Common myeloid progenitor, CD34-positive (primary cell): ENCODE measurements at regions not wholly inside any gene's neighbourhood (a gene's known extent, or its start where the extent isn't known, plus 50 kb on each side); places are given as distances from the start of the nearest gene placed in this dataset.

Experiments
- CTCF ChIA-PET: fragments of 350-600 bp; sonication (Branson Sonifier 250); formaldehyde crosslinking; loops from one replicate; lab custom pipeline; 2021; ENCODE audit warnings: antibody characterized with exemption; lab: Charles Lee
- POLR2A ChIA-PET: fragments of 350-600 bp; sonication (Branson Sonifier 250); formaldehyde crosslinking; loops from one replicate; lab custom pipeline; 2021; ENCODE audit warnings: antibody characterized with exemption; lab: Charles Lee
- DNase-seq, 3 donors: peaks; one replicate each; pipeline versions ENCODE4 v3.0.0 to v3.0.0-alpha.2; 2013
- H3K27ac ChIP-seq, 2 experiments: 1 replicate in 1 of 2; 2 replicates in 1 of 2; pipeline ENCODE4 v1.7.0; 2013; ENCODE audit warnings: inconsistent platforms in 2 of 2, low read length in 2 of 2, mild to moderate bottlenecking in 2 of 2, low read depth in 1 of 2, moderate library complexity in 1 of 2; ENCODE audit not compliant: severe bottlenecking in 2 of 2, insufficient read depth in 1 of 2, poor library complexity in 1 of 2
- H3K27me3 ChIP-seq, 5 experiments: replicated peaks in 2 of 5; 1 replicate in 3 of 5; 2 replicates in 2 of 5; pipeline versions ENCODE4 v1.6.1 to v1.7.0; 2013; ENCODE audit warnings: low read length in 4 of 5, mild to moderate bottlenecking in 2 of 5, moderate library complexity in 2 of 5, inconsistent platforms in 1 of 5; ENCODE audit not compliant: insufficient read depth in 5 of 5, control insufficient read depth in 4 of 5
- H3K36me3 ChIP-seq, 4 experiments: 1 replicate in 2 of 4; 2 replicates in 2 of 4; pipeline versions ENCODE4 v1.6.1 to v1.7.0; 2013; ENCODE audit warnings: low read length in 3 of 4, control low read depth in 1 of 4, mild to moderate bottlenecking in 1 of 4; ENCODE audit not compliant: control insufficient read depth in 4 of 4, insufficient read depth in 4 of 4
- H3K4me1 ChIP-seq, 4 experiments: 1 replicate in 3 of 4; 2 replicates in 1 of 4; pipeline versions ENCODE4 v1.6.1 to v1.7.1; 2013; ENCODE audit warnings: low read length in 3 of 4, mild to moderate bottlenecking in 3 of 4, control low read depth in 1 of 4, inconsistent platforms in 1 of 4, moderate library complexity in 1 of 4; ENCODE audit not compliant: control insufficient read depth in 4 of 4, insufficient read depth in 4 of 4; ENCODE audit errors: control extremely low read depth in 1 of 4
- H3K4me3 ChIP-seq, 7 experiments: 1 replicate in 4 of 7; 2 replicates in 3 of 7; pipeline versions ENCODE4 v1.5.1 to v1.7.0; 2013; ENCODE audit warnings: mild to moderate bottlenecking in 7 of 7, low read length in 6 of 7, moderate library complexity in 6 of 7, inconsistent platforms in 2 of 7, low read depth in 2 of 7, control low read depth in 1 of 7; ENCODE audit not compliant: insufficient read depth in 4 of 7, control insufficient read depth in 1 of 7; ENCODE audit errors: extremely low read depth in 1 of 7
- H3K9me3 ChIP-seq, 5 experiments: 1 replicate in 4 of 5; 2 replicates in 1 of 5; pipeline versions ENCODE4 v1.6.1 to v1.7.1; 2013; ENCODE audit warnings: low read length in 4 of 5, mild to moderate bottlenecking in 2 of 5, inconsistent platforms in 1 of 5, low read depth in 1 of 5, moderate library complexity in 1 of 5; ENCODE audit not compliant: control insufficient read depth in 4 of 5, insufficient read depth in 2 of 5; ENCODE audit errors: control extremely low read depth in 1 of 5
- WGBS: methylation state at CpG from one replicate; pipeline ENCODE4 v1.1.5; 2013; ENCODE audit not compliant: insufficient coverage; 5-methylcytosine and 5-hydroxymethylcytosine counted together

- peak in 2 of 3 donors; percentile 19 to 21 for DNase-seq
- ChIA-PET POLR2A (no interaction called here), CTCF (no interaction called here)
- Histone ChIP-seq H3K9me3 (peaks cover 3 to 30% (median 10%) of the 10 kb centered on the region in 5 experiments), H3K27me3 (peaks cover 0 to 43% (median 18%) of the 10 kb centered on the region in 5 experiments), H3K27ac (no peak overlapping the region), H3K36me3 (no peaks in the 10 kb centered on the region), H3K4me1 (peaks cover 3 to 16% (median 8%) of the 10 kb centered on the region in 4 experiments), H3K4me3 (no peak overlapping the region)
- WGBS, result 14% methylated on average over 2 of the region's 3 CpGs
Observed at GRCh38 chr3:99485286-99485685, 153.1 kb upstream of the COL8A1 start.

DNA sequence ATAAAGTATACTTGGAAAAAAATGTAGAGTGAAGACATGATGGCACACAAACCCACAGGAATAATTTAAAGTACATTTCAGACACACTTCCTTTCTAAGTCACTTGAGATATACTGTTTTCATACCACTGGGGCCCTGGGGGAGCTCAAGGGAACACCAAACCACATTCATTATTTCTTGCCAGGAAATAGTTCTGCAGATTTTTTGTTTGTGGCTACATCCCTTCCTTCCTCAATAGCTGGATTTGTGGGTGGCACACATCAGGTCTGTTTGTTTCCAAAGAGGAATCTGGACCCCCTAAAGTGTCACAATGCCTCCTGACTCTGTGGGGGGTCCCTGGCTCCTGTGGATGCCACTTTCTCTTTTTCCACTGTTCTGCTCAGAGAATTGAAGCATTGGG, 153.5 kb upstream of the COL8A1 start:
- peak in 2 of 3 donors; percentile 35 to 36 for DNase-seq
- H3K36me3 ChIP-seq, result no peaks in the 10 kb centered on the region
- peaks cover 3 to 16% (median 8%) of the 10 kb centered on the region in 4 experiments for H3K4me1 ChIP-seq
- CTCF ChIA-PET, result no interaction called here
- POLR2A ChIA-PET, result no interaction called here
- H3K9me3 ChIP-seq, result peaks cover 3 to 28% (median 10%) of the 10 kb centered on the region in 5 experiments
- no peak overlapping the region for H3K4me3 ChIP-seq
- H3K27me3 ChIP-seq, result peaks cover 0 to 44% (median 18%) of the 10 kb centered on the region in 5 experiments
- no peak overlapping the region for H3K27ac ChIP-seq

- Histone ChIP-seq H3K27me3 (peaks cover 0 to 44% (median 20%) of the 10 kb centered on the region in 5 experiments), H3K27ac (no peak overlapping the region), H3K4me3 (no peak overlapping the region), H3K36me3 (no peaks in the 10 kb centered on the region), H3K4me1 (peaks cover 3 to 16% (median 8%) of the 10 kb centered on the region in 4 experiments), H3K9me3 (peaks cover 3 to 19% (median 6%) of the 10 kb centered on the region in 5 experiments)
- ChIA-PET POLR2A (no interaction called here), CTCF (interaction anchor here (0.7 to 1.0 kb wide), 2 partner anchors 19 to 159 kb away, joined by 3 to 4 read pairs; no protein-coding TSS in a partner anchor)
- DNase-seq, result no peak
Observed at GRCh38 chr3:99483841-99484240, 154.6 kb upstream of the COL8A1 start.

- no peak overlapping the region for H3K27ac ChIP-seq
- no peak overlapping the region for H3K4me3 ChIP-seq
- DNase-seq, result no peak
- H3K27me3 ChIP-seq, result peaks cover 0 to 43% (median 21%) of the 10 kb centered on the region in 5 experiments
- WGBS, result no CpG with 5 or more reads among the region's 1 CpG
- H3K36me3 ChIP-seq, result no peaks in the 10 kb centered on the region
- peaks cover 3 to 17% (median 4%) of the 10 kb centered on the region in 5 experiments for H3K9me3 ChIP-seq
- CTCF ChIA-PET, result no interaction called here
- peaks cover 3 to 16% (median 8%) of the 10 kb centered on the region in 4 experiments for H3K4me1 ChIP-seq
- POLR2A ChIA-PET, result no interaction called here
Observed at GRCh38 chr3:99482191-99482590, 156.2 kb upstream of the COL8A1 start.

DNA sequence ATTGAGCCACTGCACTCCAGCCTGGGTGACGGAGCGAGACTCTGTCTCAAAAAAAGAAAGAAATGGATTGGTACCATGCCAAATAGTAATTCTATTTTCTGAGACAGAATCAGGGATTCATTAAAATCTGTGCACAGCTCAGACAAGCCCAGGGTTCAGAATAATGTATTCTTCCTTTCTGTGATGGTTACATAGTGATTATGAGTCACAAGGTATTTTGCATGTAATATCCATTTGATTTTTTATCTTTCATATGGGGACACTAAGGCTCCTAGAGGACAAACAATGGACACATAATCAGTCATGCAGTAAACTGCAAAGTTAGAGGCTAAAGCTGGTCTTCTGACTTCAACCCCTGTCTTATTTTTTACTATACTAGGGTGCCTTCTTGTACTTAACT, 156.8 kb upstream of the COL8A1 start:
- Histone ChIP-seq H3K36me3 (no peaks in the 10 kb centered on the region), H3K4me3 (no peak overlapping the region), H3K4me1 (peaks cover 3 to 16% (median 8%) of the 10 kb centered on the region in 4 experiments), H3K9me3 (peaks cover 0 to 12% (median under 1%) of the 10 kb centered on the region in 5 experiments), H3K27ac (no peak overlapping the region), H3K27me3 (peaks cover 0 to 39% (median 21%) of the 10 kb centered on the region in 5 experiments)
- CTCF ChIA-PET, result interaction anchor here (0.5 kb wide), 1 partner anchor 272 kb away, joined by 3 read pairs; no protein-coding TSS in a partner anchor
- DNase-seq, result no peak
- 80% methylated on average over 2 of the region's 2 CpGs for WGBS
- POLR2A ChIA-PET, result no interaction called here

DNA sequence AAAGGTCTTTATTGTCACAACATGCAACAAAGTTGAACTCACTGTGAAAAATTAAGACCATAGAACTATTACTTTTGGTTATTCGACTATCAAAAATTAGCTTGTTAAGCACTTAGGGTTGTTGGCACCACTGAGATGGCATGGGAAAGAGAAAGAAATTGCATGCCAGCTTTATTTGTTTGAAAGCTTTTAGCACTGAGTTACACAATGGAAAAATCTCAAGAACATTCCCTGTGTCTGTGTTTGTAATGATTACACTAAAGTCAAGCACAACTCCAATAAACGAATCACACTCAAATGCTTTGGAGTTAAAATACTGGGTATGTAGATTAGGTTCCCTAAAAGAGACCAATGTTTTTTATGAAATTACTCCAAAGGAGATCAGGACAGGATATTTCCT, 158.6 kb upstream of the COL8A1 start:
- WGBS, result 100% methylated on average over 1 of the region's 2 CpGs
- H3K4me3 ChIP-seq, result no peak overlapping the region
- ChIA-PET POLR2A (interaction anchor here (0.5 kb wide), 1 partner anchor 31 kb away, joined by 3 read pairs; no protein-coding TSS in a partner anchor), CTCF (no interaction called here)
- no peak for DNase-seq
- no peak overlapping the region for H3K27ac ChIP-seq
- H3K27me3 ChIP-seq, result peaks cover 0 to 34% (median 21%) of the 10 kb centered on the region in 5 experiments
- H3K36me3 ChIP-seq, result no peaks in the 10 kb centered on the region
- peaks cover 0 to 12% (median 0%) of the 10 kb centered on the region in 5 experiments for H3K9me3 ChIP-seq
- peaks cover 0 to 5% (median 1%) of the 10 kb centered on the region in 4 experiments for H3K4me1 ChIP-seq

DNA sequence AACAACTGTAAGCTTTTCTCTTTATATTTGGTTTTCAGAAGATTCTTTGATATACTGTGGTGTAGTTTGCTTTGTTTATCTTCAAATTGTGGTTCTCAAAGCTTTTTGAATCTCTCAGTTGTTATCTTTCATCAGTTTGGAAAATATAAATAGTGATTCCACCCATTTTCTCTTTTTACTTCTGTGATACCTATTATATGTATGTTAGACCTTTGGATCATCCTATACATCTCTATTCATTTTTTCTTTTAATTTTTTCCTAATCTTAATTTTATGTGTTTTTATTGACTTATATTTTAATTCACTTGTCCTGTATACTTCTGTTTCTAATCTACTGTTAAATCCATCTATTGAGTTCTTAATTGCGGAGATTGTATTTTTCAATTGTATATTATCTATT, 160.7 kb upstream of the COL8A1 start:
- WGBS, result no CpG with 5 or more reads among the region's 1 CpG
- ChIA-PET CTCF (no interaction called here), POLR2A (no interaction called here)
- no peaks in the 10 kb centered on the region for H3K4me1 ChIP-seq
- H3K36me3 ChIP-seq, result no peaks in the 10 kb centered on the region
- H3K27ac ChIP-seq, result no peak overlapping the region
- peaks cover 0 to 12% (median 0%) of the 10 kb centered on the region in 5 experiments for H3K9me3 ChIP-seq
- DNase-seq, result no peak
- no peak overlapping the region for H3K4me3 ChIP-seq
- peaks cover 0 to 23% (median 14%) of the 10 kb centered on the region in 5 experiments for H3K27me3 ChIP-seq
